ENCODE measurements at regions not wholly inside any gene's neighbourhood (a gene's known extent, or its start where the extent isn't known, plus 50 kb on each side); places are given as distances from the start of the nearest gene placed in this dataset.

DNA sequence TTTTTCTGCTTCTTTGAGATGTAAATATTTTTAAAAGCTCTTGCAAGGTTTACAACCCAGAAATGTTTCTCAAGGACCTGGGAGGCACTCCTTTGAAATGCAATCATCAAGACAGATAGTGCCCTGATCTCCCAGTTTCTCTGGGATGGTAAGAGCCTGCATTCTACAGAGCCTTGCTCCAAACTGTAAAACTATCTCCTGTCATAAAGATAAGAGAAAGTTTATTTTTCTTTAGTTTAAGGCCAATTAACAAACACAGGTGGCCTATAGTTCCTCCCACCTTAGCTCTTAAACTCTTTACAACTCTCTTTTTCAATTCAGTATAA is 1231.1 kb upstream of the NUDT12 start:
- H3K4me3 ChIP-seq (ENCODE audit: low read length), result no peak overlapping the region
- H3K27ac Mint-ChIP-seq, result no peak overlapping the region
- no peak overlapping the region for H3K4me3 Mint-ChIP-seq
- no peak overlapping the region for H3K9ac ChIP-seq (ENCODE audit: extremely low read depth, low read length, poor library complexity, severe bottlenecking)
- no peak for DNase-seq
- H3K9me3 ChIP-seq (ENCODE audit: control insufficient read depth, low read length), result peaks cover 10% of the 10 kb centered on the region
- H3K4me1 ChIP-seq (ENCODE audit: control insufficient read depth, insufficient read depth, low read length), result peaks cover 2% of the 10 kb centered on the region
- H3K9me3 Mint-ChIP-seq, result peaks cover 11% of the 10 kb centered on the region
- peaks cover 15% of the 10 kb centered on the region for H3K4me1 Mint-ChIP-seq
- no peaks in the 10 kb centered on the region for H3K36me3 Mint-ChIP-seq (ENCODE audit: low read depth)
- no peaks in the 10 kb centered on the region for H3K36me3 ChIP-seq (ENCODE audit: control insufficient read depth, insufficient read depth, low read length)
- no peak overlapping the region for H3K27ac ChIP-seq (ENCODE audit: low read depth, low read length)
- H3K27me3 Mint-ChIP-seq (ENCODE audit: insufficient read depth), result peaks cover 4% of the 10 kb centered on the region
- TF ChIP-seq, protein P1, sequence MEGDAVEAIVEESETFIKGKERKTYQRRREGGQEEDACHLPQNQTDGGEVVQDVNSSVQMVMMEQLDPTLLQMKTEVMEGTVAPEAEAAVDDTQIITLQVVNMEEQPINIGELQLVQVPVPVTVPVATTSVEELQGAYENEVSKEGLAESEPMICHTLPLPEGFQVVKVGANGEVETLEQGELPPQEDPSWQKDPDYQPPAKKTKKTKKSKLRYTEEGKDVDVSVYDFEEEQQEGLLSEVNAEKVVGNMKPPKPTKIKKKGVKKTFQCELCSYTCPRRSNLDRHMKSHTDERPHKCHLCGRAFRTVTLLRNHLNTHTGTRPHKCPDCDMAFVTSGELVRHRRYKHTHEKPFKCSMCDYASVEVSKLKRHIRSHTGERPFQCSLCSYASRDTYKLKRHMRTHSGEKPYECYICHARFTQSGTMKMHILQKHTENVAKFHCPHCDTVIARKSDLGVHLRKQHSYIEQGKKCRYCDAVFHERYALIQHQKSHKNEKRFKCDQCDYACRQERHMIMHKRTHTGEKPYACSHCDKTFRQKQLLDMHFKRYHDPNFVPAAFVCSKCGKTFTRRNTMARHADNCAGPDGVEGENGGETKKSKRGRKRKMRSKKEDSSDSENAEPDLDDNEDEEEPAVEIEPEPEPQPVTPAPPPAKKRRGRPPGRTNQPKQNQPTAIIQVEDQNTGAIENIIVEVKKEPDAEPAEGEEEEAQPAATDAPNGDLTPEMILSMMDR (conservative IDR thresholded peaks at IDR 0.05), result no peak
- no peaks in the 10 kb centered on the region for H3K27me3 ChIP-seq (ENCODE audit: control insufficient read depth, insufficient read depth, low read length, poor library complexity, severe bottlenecking)

DNA sequence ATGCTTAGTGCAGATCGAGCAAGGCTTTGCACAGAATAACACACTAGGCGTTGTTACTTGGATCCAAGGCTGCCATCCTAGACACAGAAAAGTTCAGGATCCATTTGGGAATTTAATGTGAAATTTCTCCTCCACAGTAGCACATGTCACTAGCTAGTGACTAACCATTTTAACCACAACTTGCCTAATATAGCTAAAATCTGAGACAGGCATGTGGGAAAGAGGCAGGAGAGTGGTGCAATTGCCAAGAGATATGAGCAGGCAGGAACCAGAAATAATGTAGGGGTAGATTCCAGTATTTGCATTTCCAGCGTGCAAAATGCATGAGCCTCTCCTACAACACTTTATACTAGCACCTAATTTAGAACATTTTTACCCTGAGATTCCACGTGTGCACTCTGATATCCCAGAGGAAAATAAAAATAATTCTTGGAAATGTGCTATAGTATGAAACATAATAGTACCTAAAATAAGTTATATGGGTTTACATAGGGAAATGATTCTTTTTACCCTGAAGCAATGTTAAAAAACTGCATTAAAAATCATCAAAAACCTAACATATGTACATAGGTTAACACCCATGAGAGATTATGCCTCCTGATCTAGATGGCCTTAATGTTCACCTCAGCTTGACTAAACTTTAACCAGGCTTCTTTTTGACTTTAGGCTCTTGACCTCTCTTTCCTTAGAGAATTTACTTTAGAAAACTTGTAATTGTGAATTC is 1230.6 kb upstream of the NUDT12 start:
- Mint-ChIP-seq H3K27me3 (ENCODE audit: insufficient read depth) (peaks cover 4% of the 10 kb centered on the region), H3K4me1 (peaks cover 15% of the 10 kb centered on the region), H3K27ac (no peak overlapping the region), H3K9me3 (peaks cover 11% of the 10 kb centered on the region), H3K36me3 (ENCODE audit: low read depth) (no peaks in the 10 kb centered on the region), H3K4me3 (no peak overlapping the region)
- TF ChIP-seq, protein P1 (conservative IDR thresholded peaks at IDR 0.05), result no peak
- 84 to 90% methylated on average over 2 to 4 of the region's 4 CpGs for WGBS, 2 experiments (ENCODE audit: insufficient coverage in 1 of 2, insufficient read length in 1 of 2)
- Histone ChIP-seq H3K27me3 (ENCODE audit: control insufficient read depth, insufficient read depth, low read length, poor library complexity, severe bottlenecking) (no peaks in the 10 kb centered on the region), H3K9me3 (ENCODE audit: control insufficient read depth, low read length) (peaks cover 10% of the 10 kb centered on the region), H3K9ac (ENCODE audit: extremely low read depth, low read length, poor library complexity, severe bottlenecking) (no peak overlapping the region), H3K4me3 (ENCODE audit: low read length) (no peak overlapping the region), H3K36me3 (ENCODE audit: control insufficient read depth, insufficient read depth, low read length) (no peaks in the 10 kb centered on the region), H3K27ac (ENCODE audit: low read depth, low read length) (no peak overlapping the region), H3K4me1 (ENCODE audit: control insufficient read depth, insufficient read depth, low read length) (peaks cover 2% of the 10 kb centered on the region)
- DNase-seq, result no peak

DNA sequence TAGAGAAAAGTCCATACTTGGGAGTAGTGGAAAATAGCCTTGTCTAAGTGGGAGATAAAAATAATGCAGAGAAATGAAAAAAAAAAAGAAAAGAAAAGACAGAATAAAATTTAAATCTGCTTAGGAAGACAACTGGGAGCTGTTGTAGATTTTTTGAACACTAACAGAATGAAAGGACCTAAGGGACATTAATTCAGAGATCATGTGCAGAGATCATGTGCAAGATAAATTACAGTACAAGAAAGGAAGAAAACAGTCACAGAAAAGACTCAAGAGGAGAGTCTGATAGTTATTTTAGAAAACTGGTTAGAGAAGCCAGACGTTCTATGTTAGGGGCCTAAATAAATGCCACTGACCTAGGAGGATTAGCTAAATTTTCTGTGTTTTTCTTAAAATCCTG is 1226.8 kb upstream of the NUDT12 start:
- 93 to 100% methylated on average over 1 of the region's 1 CpG for WGBS, 2 experiments (ENCODE audit: insufficient coverage in 1 of 2, insufficient read length in 1 of 2)
- no peaks in the 10 kb centered on the region for H3K27me3 Mint-ChIP-seq (ENCODE audit: insufficient read depth)
- TF ChIP-seq, protein P1 (conservative IDR thresholded peaks at IDR 0.05), result no peak

More for the DNA sequence above, 1226.8 kb upstream of the NUDT12 start:
- no peak overlapping the region for H3K4me3 ChIP-seq (ENCODE audit: low read length)
- H3K9ac ChIP-seq (ENCODE audit: extremely low read depth, low read length, poor library complexity, severe bottlenecking), result no peak overlapping the region
- peaks cover 13% of the 10 kb centered on the region for H3K9me3 ChIP-seq (ENCODE audit: control insufficient read depth, low read length)
- H3K27ac ChIP-seq (ENCODE audit: low read depth, low read length), result no peak overlapping the region
- H3K27me3 ChIP-seq (ENCODE audit: control insufficient read depth, insufficient read depth, low read length, poor library complexity, severe bottlenecking), result no peaks in the 10 kb centered on the region
- Mint-ChIP-seq H3K9me3 (peaks cover 10% of the 10 kb centered on the region), H3K27ac (no peak overlapping the region), H3K36me3 (ENCODE audit: low read depth) (no peaks in the 10 kb centered on the region), H3K4me1 (peaks cover 15% of the 10 kb centered on the region), H3K4me3 (no peak overlapping the region)
- DNase-seq, result no peak
- no peaks in the 10 kb centered on the region for H3K36me3 ChIP-seq (ENCODE audit: control insufficient read depth, insufficient read depth, low read length)
- peaks cover 2% of the 10 kb centered on the region for H3K4me1 ChIP-seq (ENCODE audit: control insufficient read depth, insufficient read depth, low read length)

Data from endodermal cell (in vitro differentiated cells).